C4-2B (cell line): ENCODE measurements at regions not wholly inside any gene's neighbourhood (a gene's known extent, or its start where the extent isn't known, plus 50 kb on each side); places are given as distances from the start of the nearest gene placed in this dataset.

Experiments
- H3K27ac ChIP-seq: fragments of 450-650 bp; 2 replicates; pipeline ENCODE4 v1.5.1; 2017
- CTCF ChIP-seq: fragments of 450-650 bp; conservative IDR thresholded peaks from 2 replicates; pipeline ENCODE4 v1.5.1; 2017; ENCODE audit warnings: mild to moderate bottlenecking
- ZFX ChIP-seq: fragments of 450-650 bp; IDR thresholded peaks from 2 replicates; pipeline ENCODE4 v1.6.1; 2017

- no peak for TF ChIP-seq ZFX
- TF ChIP-seq CTCF: no peak
- no peak overlapping the region for H3K27ac ChIP-seq
Measured at GRCh38 chr1:191687721-191688120, 470.5 kb upstream of the RGS18 start.

GRCh38 chr1:191690931-191691330 is 467.3 kb upstream of the RGS18 start:
- TF ChIP-seq CTCF: no peak
- TF ChIP-seq ZFX: no peak
- H3K27ac ChIP-seq: no peak overlapping the region

GRCh38 chr1:191693797-191694196 is 464.5 kb upstream of the RGS18 start:
- TF ChIP-seq CTCF: no peak
- TF ChIP-seq ZFX: no peak
- H3K27ac ChIP-seq: no peak overlapping the region

- H3K27ac ChIP-seq: no peak overlapping the region
Measured at GRCh38 chr1:191695865-191696264, 462.4 kb upstream of the RGS18 start.

GRCh38 chr1:191696354-191696753 is 461.9 kb upstream of the RGS18 start:
- TF ChIP-seq ZFX: no peak
- no peak for TF ChIP-seq CTCF
- H3K27ac ChIP-seq: no peak overlapping the region

More at GRCh38 chr1:191695865-191696264, 462.4 kb upstream of the RGS18 start:
- no peak for TF ChIP-seq CTCF
- no peak for TF ChIP-seq ZFX

GRCh38 chr1:191697556-191697955 is 460.7 kb upstream of the RGS18 start:
- TF ChIP-seq CTCF (no peak), ZFX (no peak)
- no peak overlapping the region for H3K27ac ChIP-seq

GRCh38 chr1:191698246-191698645 is 460.0 kb upstream of the RGS18 start:
- TF ChIP-seq CTCF (no peak), ZFX (no peak)
- no peak overlapping the region for H3K27ac ChIP-seq
